ENCODE measurements at regions not wholly inside any gene's neighbourhood (a gene's known extent, or its start where the extent isn't known, plus 50 kb on each side); places are given as distances from the start of the nearest gene placed in this dataset.

- no peak for TF ChIP-seq POLR2A (IDR thresholded peaks at IDR 0.05)
- no peak for TF ChIP-seq CTCF (IDR thresholded peaks at IDR 0.05)
- no peak for TF ChIP-seq POLR2AphosphoS5 (IDR thresholded peaks at IDR 0.05; ENCODE audit: insufficient read depth in 1 of 2, low read depth in 1 of 2)
Measured at GRCh38 chr9:87280421-87280820, 217.2 kb upstream of the DAPK1 start.

Data from vagina (tissue), 2 donors.